ENCODE measurements at regions not wholly inside any gene's neighbourhood (a gene's known extent, or its start where the extent isn't known, plus 50 kb on each side); places are given as distances from the start of the nearest gene placed in this dataset.

DNA sequence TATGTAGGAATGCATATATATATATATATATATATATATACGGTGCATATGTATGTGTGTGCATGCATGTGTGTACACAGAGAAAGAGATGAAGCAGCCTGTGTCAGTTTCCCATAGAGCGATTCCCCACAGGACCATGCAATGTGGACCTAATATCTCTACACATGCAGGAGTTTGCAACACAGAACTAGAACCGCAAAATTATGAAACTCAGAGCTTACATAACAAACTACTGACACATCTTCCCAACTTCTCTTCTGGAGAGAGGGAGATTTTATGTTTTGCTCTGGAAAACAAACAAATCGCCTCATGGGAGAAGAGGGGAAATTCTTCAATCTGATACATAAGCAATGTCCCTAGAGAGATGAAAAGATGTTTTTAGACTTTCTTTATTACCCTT lies 377.2 kb downstream of the LRATD1 start:
- TF ChIP-seq CTCF (IDR thresholded peaks at IDR 0.05) (no peak), POLR2A (IDR thresholded peaks at IDR 0.05) (no peak)
